Nephron progenitor cell (in vitro differentiated cells): ENCODE measurements at regions not wholly inside any gene's neighbourhood (a gene's known extent, or its start where the extent isn't known, plus 50 kb on each side); places are given as distances from the start of the nearest gene placed in this dataset.
"Not testable (repeated sequence)": the region's sequence is repeated elsewhere in the genome, so short reads cannot be mapped to it uniquely, and the experiment has no call there.

Experiments used
- DNase-seq: peaks from one replicate; pipeline ENCODE4 v3.0.0; 2021
- H3K27ac Mint-ChIP-seq: 2 replicates; pipeline ENCODE4 v1.8.0; 2021; ENCODE audit warnings: mild to moderate bottlenecking, moderate library complexity, mixed read lengths
- H3K27me3 Mint-ChIP-seq: 2 replicates; pipeline ENCODE4 v1.8.0; 2021; ENCODE audit warnings: mild to moderate bottlenecking, low read depth, mixed read lengths; ENCODE audit not compliant: poor library complexity
- H3K36me3 Mint-ChIP-seq: 2 replicates; pipeline ENCODE4 v1.8.0; 2021; ENCODE audit warnings: low read depth, mixed read lengths
- H3K4me1 Mint-ChIP-seq: 2 replicates; pipeline ENCODE4 v1.8.0; 2021; ENCODE audit warnings: mixed read lengths
- H3K4me3 Mint-ChIP-seq: 2 replicates; pipeline ENCODE4 v1.8.0; 2021; ENCODE audit warnings: mild to moderate bottlenecking, moderate library complexity, mixed read lengths
- H3K9me3 Mint-ChIP-seq: 2 replicates; pipeline ENCODE4 v1.8.0; 2021; ENCODE audit warnings: mild to moderate bottlenecking, moderate library complexity, mixed read lengths
- CTCF ChIP-seq: fragments of 200-600 bp; sonication (generic); IDR thresholded peaks from 2 replicates; pipeline ENCODE4 v1.5.0; 2021; ENCODE audit warnings: antibody characterized with exemption

- H3K27ac Mint-ChIP-seq, result no peak overlapping the region
- H3K4me3 Mint-ChIP-seq, result no peak overlapping the region
- TF ChIP-seq CTCF, result no peak
- DNase-seq, result no peak
- no peaks in the 10 kb centered on the region for H3K36me3 Mint-ChIP-seq
- peaks cover 8% of the 10 kb centered on the region for H3K9me3 Mint-ChIP-seq
- no peaks in the 10 kb centered on the region for H3K4me1 Mint-ChIP-seq
- no peaks in the 10 kb centered on the region for H3K27me3 Mint-ChIP-seq
These were observed 473.1 kb downstream of the PDZRN4 start for GRCh38 chr12:41661141-41661765.

DNA sequence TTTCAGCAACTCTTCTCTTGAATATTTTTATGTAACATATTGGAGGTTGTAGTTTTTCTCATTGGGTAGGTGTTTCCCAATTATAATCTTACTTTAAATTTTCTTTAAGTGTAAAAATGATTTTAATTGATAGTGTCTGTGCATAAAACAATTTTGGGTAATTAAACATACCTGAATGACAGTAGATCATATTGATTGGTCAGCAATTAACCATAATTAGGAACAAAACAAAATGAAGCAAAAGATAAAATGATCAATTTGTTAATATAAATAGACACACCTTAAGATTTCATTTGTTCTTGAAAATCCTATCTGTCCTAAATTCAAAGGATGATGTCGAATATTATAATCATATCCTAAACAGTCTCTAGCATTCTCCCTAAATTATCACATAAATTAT is 468.3 kb downstream of the PDZRN4 start:
- H3K4me1 Mint-ChIP-seq, result no peaks in the 10 kb centered on the region
- H3K4me3 Mint-ChIP-seq, result no peak overlapping the region
- H3K27me3 Mint-ChIP-seq, result no peaks in the 10 kb centered on the region
- no peak overlapping the region for H3K27ac Mint-ChIP-seq
- no peak for DNase-seq
- no peak for TF ChIP-seq CTCF
- H3K36me3 Mint-ChIP-seq, result no peaks in the 10 kb centered on the region
- H3K9me3 Mint-ChIP-seq, result peaks cover 4% of the 10 kb centered on the region

GRCh38 chr12:41653386-41654326 is 465.5 kb downstream of the PDZRN4 start:
- Mint-ChIP-seq H3K9me3 (peaks cover 4% of the 10 kb centered on the region), H3K36me3 (no peaks in the 10 kb centered on the region), H3K27me3 (no peaks in the 10 kb centered on the region), H3K4me1 (peaks cover 1% of the 10 kb centered on the region), H3K4me3 (no peak overlapping the region), H3K27ac (no peak overlapping the region)
- no peak for DNase-seq
- TF ChIP-seq CTCF, result no peak

DNA sequence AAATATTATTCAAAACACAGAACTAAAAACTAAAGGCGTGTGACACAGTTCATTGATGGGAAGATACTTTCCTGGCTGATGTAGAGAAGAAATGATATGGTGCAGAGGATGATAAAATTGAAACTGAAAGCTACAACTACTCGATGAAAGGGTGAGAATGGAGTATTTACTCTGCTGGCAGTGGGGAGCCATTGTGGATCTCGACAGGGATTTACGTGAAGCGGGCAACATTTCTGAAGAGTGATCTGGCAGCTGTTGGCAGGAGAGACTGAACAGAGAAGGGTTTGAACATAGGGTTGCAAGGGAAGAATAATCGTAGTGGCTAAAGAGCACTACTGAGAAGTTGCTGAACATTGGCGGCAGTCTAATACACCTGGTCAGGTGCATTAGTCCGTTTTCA is 464.9 kb downstream of the PDZRN4 start:
- Mint-ChIP-seq H3K4me3 (no peak overlapping the region), H3K9me3 (peaks cover 4% of the 10 kb centered on the region), H3K27ac (no peak overlapping the region), H3K4me1 (peaks cover 6% of the 10 kb centered on the region), H3K36me3 (no peaks in the 10 kb centered on the region), H3K27me3 (no peaks in the 10 kb centered on the region)
- TF ChIP-seq CTCF, result no peak
- no peak for DNase-seq

DNA sequence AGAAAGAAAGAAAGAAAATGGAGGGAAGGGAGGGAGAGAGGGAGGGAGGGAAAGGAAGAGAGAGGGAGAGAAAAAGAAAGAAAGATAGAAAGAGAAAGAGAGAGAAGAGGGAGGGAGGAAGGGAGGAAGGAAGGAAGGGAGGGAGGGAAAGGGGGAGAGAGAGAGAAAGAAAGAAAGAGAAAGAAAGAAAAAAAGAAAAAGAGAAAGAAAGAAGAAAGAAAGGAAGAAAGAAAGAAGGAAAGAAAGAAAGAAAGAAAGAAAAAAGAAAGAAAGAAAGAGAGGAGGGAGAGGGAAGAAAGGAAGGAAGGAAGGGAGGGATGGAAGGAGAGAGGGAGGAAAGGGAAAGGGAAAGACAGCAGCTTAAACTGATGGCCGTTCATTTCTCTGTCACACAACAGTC is 457.5 kb downstream of the PDZRN4 start:
- Mint-ChIP-seq H3K27me3 (no peaks in the 10 kb centered on the region), H3K4me1 (peaks cover 24% of the 10 kb centered on the region), H3K27ac (no peak overlapping the region), H3K9me3 (peaks cover 12% of the 10 kb centered on the region), H3K36me3 (peaks cover 4% of the 10 kb centered on the region), H3K4me3 (no peak overlapping the region)
- DNase-seq, result no peak
- no peak for TF ChIP-seq CTCF

- H3K27ac Mint-ChIP-seq, H3K27me3 Mint-ChIP-seq, H3K36me3 Mint-ChIP-seq, H3K4me3 Mint-ChIP-seq: not testable (repeated sequence)
- H3K9me3 Mint-ChIP-seq, result peaks cover 12% of the 10 kb centered on the region
- peaks cover 18% of the 10 kb centered on the region for H3K4me1 Mint-ChIP-seq
- peak; percentile 41 for DNase-seq
These were observed 454.7 kb downstream of the PDZRN4 start for GRCh38 chr12:41642808-41643207.
